ENCODE measurements at regions not wholly inside any gene's neighbourhood (a gene's known extent, or its start where the extent isn't known, plus 50 kb on each side); places are given as distances from the start of the nearest gene placed in this dataset.
"Not testable (repeated sequence)": the region's sequence is repeated elsewhere in the genome, so short reads cannot be mapped to it uniquely, and the experiment has no call there.

GRCh38 chr2:8120506-8120860 lies 561.4 kb upstream of the ID2 start:
- no peaks in the 10 kb centered on the region for H3K36me3 Mint-ChIP-seq
- no peaks in the 10 kb centered on the region for H3K9me3 Mint-ChIP-seq
- ATAC-seq = no peak
- H3K4me1 Mint-ChIP-seq = peaks cover 10% of the 10 kb centered on the region
- no peak overlapping the region for H3K4me3 Mint-ChIP-seq
- peaks cover 7% of the 10 kb centered on the region for H3K27me3 Mint-ChIP-seq
- H3K27ac Mint-ChIP-seq = no peak overlapping the region

DNA sequence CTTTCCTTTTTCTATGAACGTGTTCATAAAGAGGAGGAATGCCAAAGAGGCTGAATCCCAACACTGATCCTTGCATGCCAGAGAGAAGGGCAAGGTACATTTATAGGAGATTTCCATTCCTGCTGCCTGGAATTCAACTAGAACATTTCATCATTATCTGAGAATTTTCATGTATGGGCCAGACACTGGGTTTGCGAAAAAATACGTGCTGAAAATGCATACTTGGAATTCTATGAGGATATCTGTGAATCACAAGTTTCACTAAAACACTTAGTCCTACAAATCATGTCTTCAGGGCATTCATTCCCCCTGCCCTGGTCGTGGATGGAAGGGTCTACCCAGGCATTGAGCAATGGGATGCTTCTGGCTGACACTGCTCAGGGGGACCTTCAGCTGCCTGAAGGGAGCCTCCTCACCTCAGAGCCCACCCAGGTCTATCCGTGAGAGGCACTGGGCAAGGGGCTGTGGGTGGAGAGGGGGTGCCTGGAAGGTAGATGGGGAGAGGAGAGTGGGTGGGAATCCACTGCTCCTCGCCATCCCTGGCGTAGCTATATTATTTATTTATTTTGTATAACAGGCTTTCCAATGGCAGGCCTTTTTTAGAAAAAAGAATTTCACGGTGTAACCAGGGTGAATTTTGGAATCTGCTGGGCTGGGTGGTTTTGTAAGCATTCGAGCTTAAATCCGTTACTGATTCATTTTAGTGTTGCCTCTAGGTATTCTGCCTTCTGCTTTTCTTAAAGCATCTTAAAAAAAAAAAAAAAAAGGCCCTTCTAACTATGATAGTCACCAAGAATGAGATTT lies 560.6 kb upstream of the ID2 start:
- Mint-ChIP-seq H3K9me3 (no peaks in the 10 kb centered on the region), H3K4me3 (no peak overlapping the region), H3K27ac (no peak overlapping the region), H3K27me3 (peaks cover 13% of the 10 kb centered on the region), H3K36me3 (no peaks in the 10 kb centered on the region), H3K4me1 (peaks cover 9% of the 10 kb centered on the region)
- ATAC-seq = no peak

DNA sequence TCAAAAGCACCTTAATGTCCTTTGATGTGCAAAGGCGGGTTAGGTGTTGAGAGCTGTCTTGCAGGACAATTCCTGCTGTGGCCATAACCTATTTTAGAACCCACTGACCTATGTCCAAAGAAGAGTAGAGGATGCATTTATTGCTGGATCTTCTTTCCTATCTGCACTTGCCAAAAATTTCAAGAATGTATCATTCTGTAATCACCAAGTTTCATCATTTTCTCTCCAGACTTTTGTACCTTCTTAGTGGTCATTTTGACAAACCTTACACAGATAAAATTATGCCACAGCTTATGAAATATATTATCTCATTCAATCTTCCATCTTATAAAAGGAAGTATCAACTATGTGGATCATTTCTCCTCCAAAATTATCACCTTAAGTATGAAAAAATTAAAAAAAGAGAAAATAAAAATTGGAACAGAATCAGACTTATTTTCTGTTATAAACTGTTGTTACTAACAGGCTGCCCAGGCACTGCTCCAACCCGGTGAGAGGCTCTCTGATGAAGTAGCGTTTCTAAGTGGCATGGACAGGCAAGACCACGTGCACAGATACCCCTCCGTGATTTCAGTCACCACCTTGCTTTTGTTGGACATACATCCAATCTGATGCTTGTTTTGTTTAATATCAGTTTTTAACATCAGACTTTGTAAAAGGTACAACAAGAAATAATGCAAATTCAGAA lies 559.9 kb upstream of the ID2 start:
- no peaks in the 10 kb centered on the region for H3K9me3 Mint-ChIP-seq
- no peak overlapping the region for H3K27ac Mint-ChIP-seq
- H3K4me1 Mint-ChIP-seq = peaks cover 1% of the 10 kb centered on the region
- no peaks in the 10 kb centered on the region for H3K36me3 Mint-ChIP-seq
- H3K27me3 Mint-ChIP-seq = peaks cover 17% of the 10 kb centered on the region
- no peak overlapping the region for H3K4me3 Mint-ChIP-seq
- ATAC-seq = no peak

DNA sequence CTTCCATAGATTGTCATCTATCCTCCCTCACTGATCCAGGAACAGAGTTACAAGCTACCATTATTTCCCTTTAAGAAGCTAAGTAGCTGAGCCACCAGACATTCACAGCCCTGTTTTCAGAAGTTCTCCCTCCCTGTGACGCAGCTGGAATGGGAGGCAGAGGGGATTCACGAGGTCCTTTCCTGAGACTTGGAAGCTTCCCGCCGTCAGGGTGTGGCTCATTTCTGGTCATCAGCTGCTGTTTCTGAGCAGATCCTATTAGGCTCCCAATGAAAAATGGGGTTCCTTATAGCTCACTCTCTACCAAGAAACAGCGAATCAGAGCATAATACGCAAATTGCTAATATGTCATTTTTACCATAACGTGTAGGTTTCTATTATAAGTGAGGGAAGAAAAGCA lies 559.3 kb upstream of the ID2 start:
- Mint-ChIP-seq H3K27me3 (peaks cover 17% of the 10 kb centered on the region), H3K4me1 (no peaks in the 10 kb centered on the region), H3K36me3 (no peaks in the 10 kb centered on the region), H3K27ac (no peak overlapping the region), H3K4me3 (no peak overlapping the region), H3K9me3 (no peaks in the 10 kb centered on the region)
- ATAC-seq = no peak

DNA sequence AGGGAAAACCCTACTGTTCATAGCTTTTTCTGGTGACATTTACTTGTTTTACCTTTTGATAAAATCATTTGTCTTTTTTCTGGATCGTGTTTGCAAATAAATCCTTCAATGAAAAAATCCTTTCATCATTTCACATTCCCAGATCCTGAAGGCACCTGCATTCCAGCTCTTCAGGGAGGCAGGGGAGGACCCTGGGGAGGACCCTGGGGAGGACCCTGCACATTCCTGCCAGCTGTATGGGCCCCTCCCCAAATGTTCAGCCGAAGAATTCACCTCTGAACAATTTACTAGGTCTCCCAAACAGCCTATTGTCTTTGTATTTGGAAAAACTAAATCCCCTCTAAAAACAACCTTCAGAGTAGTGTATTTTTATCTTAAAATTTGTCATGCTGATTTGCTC lies 558.4 kb upstream of the ID2 start:
- peaks cover 3% of the 10 kb centered on the region for H3K9me3 Mint-ChIP-seq
- H3K36me3 Mint-ChIP-seq = no peaks in the 10 kb centered on the region
- ATAC-seq = no peak
- no peak overlapping the region for H3K27ac Mint-ChIP-seq
- H3K4me1 Mint-ChIP-seq = no peaks in the 10 kb centered on the region
- H3K27me3 Mint-ChIP-seq = peaks cover 17% of the 10 kb centered on the region
- H3K4me3 Mint-ChIP-seq = no peak overlapping the region

DNA sequence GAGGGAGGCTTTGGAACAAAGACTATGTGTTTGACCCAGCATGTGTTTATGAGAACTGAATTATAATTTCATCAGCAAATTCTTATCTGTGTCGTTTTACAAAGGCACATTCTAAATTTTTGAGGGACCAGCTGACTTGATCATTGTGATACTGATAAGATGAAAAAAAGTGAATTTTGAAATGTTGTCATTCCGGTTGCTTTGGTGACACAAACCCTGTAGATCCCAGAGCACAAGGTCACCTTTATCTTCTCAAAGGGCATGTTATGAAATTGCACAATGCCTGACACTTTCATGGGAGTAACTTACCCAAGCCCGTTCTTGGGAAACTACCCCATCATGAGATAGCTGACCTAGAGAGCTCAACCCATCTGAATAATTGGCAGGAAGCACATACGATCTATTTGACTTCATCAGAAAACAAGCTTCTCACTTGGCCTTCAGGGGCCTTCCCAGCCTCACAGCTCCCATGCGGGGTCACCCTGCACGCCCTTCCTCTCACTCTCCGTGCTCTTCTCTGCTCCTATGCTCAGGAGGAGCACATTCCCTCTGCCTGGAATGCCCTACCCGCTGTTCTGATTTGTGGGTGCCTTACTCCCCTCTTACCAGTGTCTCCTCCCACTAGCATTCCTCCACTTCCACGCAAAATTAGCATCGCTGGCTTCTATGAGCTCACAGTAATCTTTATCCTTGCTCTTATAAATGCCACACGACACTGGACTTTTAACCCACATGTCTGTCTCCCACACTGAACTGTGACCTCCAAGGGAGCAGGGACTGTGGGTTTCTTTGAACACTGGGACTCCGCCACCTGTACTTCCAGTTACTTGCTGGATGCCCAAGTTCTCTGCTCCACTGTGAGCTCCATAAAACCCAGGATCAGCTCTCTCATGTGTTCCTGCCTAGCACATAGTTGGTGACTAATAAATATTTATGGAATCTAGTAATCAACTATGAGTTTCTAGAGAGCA lies 555.8 kb upstream of the ID2 start:
- Mint-ChIP-seq H3K27me3 (peaks cover 17% of the 10 kb centered on the region), H3K4me3 (no peak overlapping the region), H3K36me3 (no peaks in the 10 kb centered on the region), H3K27ac (no peak overlapping the region), H3K9me3 (peaks cover 7% of the 10 kb centered on the region), H3K4me1 (no peaks in the 10 kb centered on the region)
- no peak for ATAC-seq

GRCh38 chr2:8126783-8127182 lies 555.1 kb upstream of the ID2 start:
- H3K4me1 Mint-ChIP-seq = no peaks in the 10 kb centered on the region
- H3K36me3 Mint-ChIP-seq = no peaks in the 10 kb centered on the region
- no peak for ATAC-seq

DNA sequence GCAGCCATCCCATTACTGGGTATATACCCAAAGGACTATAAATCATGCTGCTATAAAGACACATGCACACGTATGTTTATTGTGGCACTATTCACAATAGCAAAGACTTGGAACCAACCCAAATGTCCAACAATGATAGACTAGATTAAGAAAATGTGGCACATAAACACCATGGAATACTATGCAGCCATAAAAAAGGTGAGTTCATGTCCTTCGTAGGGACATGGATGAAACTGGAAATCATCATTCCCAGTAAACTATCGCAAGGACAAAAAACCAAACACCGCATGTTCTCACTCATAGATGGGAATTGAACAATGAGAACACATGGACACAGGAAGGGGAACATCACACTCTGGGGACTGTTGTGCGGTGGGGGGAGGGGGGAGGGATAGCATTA lies 550.4 kb upstream of the ID2 start:
- not testable (repeated sequence) for H3K9me3 Mint-ChIP-seq, H3K36me3 Mint-ChIP-seq, H3K4me1 Mint-ChIP-seq, H3K27ac Mint-ChIP-seq, H3K4me3 Mint-ChIP-seq, ATAC-seq
- peaks cover 24% of the 10 kb centered on the region for H3K27me3 Mint-ChIP-seq

More at GRCh38 chr2:8126783-8127182, 555.1 kb upstream of the ID2 start:
- Mint-ChIP-seq H3K27ac (no peak overlapping the region), H3K27me3 (peaks cover 17% of the 10 kb centered on the region), H3K4me3 (no peak overlapping the region), H3K9me3 (peaks cover 7% of the 10 kb centered on the region)

GRCh38 chr2:8132351-8132831 lies 549.5 kb upstream of the ID2 start:
- Mint-ChIP-seq H3K4me1 (no peaks in the 10 kb centered on the region), H3K4me3 (no peak overlapping the region)
- no peak for ATAC-seq

GRCh38 chr2:8132879-8133278 lies 549.0 kb upstream of the ID2 start:
- no peak for ATAC-seq
- Mint-ChIP-seq H3K27me3 (peaks cover 22% of the 10 kb centered on the region), H3K4me3 (no peak overlapping the region), H3K27ac (no peak overlapping the region), H3K9me3 (peaks cover 9% of the 10 kb centered on the region), H3K4me1 (no peaks in the 10 kb centered on the region), H3K36me3 (no peaks in the 10 kb centered on the region)

More at GRCh38 chr2:8132351-8132831, 549.5 kb upstream of the ID2 start:
- Mint-ChIP-seq H3K27ac (no peak overlapping the region), H3K27me3 (peaks cover 22% of the 10 kb centered on the region), H3K36me3 (no peaks in the 10 kb centered on the region), H3K9me3 (peaks cover 9% of the 10 kb centered on the region)

GRCh38 chr2:8133363-8133762 lies 548.5 kb upstream of the ID2 start:
- Mint-ChIP-seq H3K4me1 (no peaks in the 10 kb centered on the region), H3K9me3 (peaks cover 7% of the 10 kb centered on the region), H3K27ac (no peak overlapping the region), H3K4me3 (no peak overlapping the region), H3K36me3 (no peaks in the 10 kb centered on the region), H3K27me3 (peaks cover 22% of the 10 kb centered on the region)
- no peak for ATAC-seq

DNA sequence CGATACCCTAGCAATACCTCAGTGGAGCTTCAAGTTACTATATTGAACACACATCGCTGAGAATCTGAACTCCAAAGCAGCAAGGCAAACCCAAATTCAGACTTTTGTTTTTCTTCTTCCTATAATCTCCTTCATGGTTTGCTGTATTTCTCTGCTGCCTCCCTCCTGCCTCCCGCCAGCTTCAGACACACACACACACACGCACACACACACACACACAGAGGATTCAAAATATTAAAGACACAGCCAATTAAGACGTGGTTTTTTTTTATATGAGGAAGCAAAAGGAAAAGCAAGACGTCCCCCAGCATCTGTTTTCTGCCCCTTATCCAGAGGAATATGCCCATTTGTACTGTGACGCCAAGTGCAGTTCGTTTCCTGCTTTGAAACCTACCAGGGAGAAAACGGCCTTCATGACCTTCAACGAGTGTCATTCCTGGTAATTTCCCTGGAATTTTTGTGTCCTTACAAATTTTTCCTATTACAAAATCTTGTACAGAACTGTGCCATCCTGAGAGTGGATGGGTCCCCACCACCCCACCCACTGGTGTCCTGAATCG lies 547.9 kb upstream of the ID2 start:
- no peaks in the 10 kb centered on the region for H3K4me1 Mint-ChIP-seq

DNA sequence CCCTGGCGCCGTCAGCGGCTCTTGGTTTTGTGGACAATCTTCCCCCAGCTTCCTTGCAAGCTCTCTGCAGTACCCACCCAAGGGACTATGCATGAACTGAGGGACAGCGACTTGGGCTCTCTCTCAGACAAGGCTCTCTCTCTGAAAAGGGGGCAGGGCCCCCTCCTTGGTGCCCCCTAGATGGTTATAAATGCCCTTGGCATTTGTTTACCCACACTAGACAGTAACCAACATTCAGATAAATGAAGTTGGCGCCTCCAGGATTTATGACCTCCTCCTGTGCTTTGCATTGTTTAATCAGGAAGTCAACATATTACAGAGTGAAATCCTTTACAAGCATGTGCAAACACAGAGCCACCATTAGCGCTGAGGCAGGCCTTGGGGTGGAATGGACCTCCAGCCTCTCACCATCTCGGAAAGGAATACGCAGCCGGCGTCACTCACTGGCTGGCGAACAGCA lies 547.4 kb upstream of the ID2 start:
- no peaks in the 10 kb centered on the region for H3K4me1 Mint-ChIP-seq
- H3K27me3 Mint-ChIP-seq = peaks cover 32% of the 10 kb centered on the region
- no peaks in the 10 kb centered on the region for H3K36me3 Mint-ChIP-seq
- ATAC-seq = no peak
- H3K27ac Mint-ChIP-seq = no peak overlapping the region
- H3K4me3 Mint-ChIP-seq = no peak overlapping the region
- H3K9me3 Mint-ChIP-seq = peaks cover 7% of the 10 kb centered on the region

More for the DNA sequence above, 547.9 kb upstream of the ID2 start:
- H3K36me3 Mint-ChIP-seq = no peaks in the 10 kb centered on the region
- no peak overlapping the region for H3K27ac Mint-ChIP-seq
- no peak overlapping the region for H3K4me3 Mint-ChIP-seq
- ATAC-seq = no peak
- H3K27me3 Mint-ChIP-seq = peaks cover 27% of the 10 kb centered on the region
- H3K9me3 Mint-ChIP-seq = peaks cover 7% of the 10 kb centered on the region

- Mint-ChIP-seq H3K4me3 (no peak overlapping the region), H3K27me3 (peaks cover 39% of the 10 kb centered on the region), H3K27ac (no peak overlapping the region), H3K4me1 (no peaks in the 10 kb centered on the region), H3K9me3 (peaks cover 7% of the 10 kb centered on the region), H3K36me3 (no peaks in the 10 kb centered on the region)
- ATAC-seq = no peak
These were observed 546.7 kb upstream of the ID2 start for GRCh38 chr2:8134985-8135682.
